Activated T-cell treated with anti-CD3 and anti-CD28 coated beads for 1 hour (primary cell): ENCODE measurements at regions not wholly inside any gene's neighbourhood (a gene's known extent, or its start where the extent isn't known, plus 50 kb on each side); places are given as distances from the start of the nearest gene placed in this dataset.
"Not testable (repeated sequence)": the region's sequence is repeated elsewhere in the genome, so short reads cannot be mapped to it uniquely, and the experiment has no call there.

Source experiments
- DNase-seq: peaks from one replicate; pipeline ENCODE4 v3.0.0-alpha.2; 2020; ENCODE audit warnings: low read depth

GRCh38 chr5:34329201-34329600, 286.2 kb upstream of the C1QTNF3 start:
- not testable (repeated sequence) for DNase-seq

GRCh38 chr5:34329611-34330108, 286.6 kb upstream of the C1QTNF3 start:
- not testable (repeated sequence) for DNase-seq

GRCh38 chr5:34331928-34332454, 289.0 kb upstream of the C1QTNF3 start:
- not testable (repeated sequence) for DNase-seq

GRCh38 chr5:34339408-34340001, 296.5 kb upstream of the C1QTNF3 start:
- not testable (repeated sequence) for DNase-seq

- not testable (repeated sequence) for DNase-seq
These were observed 301.7 kb upstream of the RAI14 start for GRCh38 chr5:34354440-34354839.

GRCh38 chr5:34371417-34371816, 284.7 kb upstream of the RAI14 start:
- DNase-seq, result not testable (repeated sequence)

GRCh38 chr5:34371817-34372216, 284.3 kb upstream of the RAI14 start:
- DNase-seq, result not testable (repeated sequence)

GRCh38 chr5:34372739-34373138, 283.4 kb upstream of the RAI14 start:
- DNase-seq, result not testable (repeated sequence)

- DNase-seq, result not testable (repeated sequence)
These were observed 278.5 kb upstream of the RAI14 start for GRCh38 chr5:34377651-34378050.

- not testable (repeated sequence) for DNase-seq
These were observed 277.6 kb upstream of the RAI14 start for GRCh38 chr5:34378498-34378897.

GRCh38 chr5:34388754-34389153, 267.4 kb upstream of the RAI14 start:
- DNase-seq, result not testable (repeated sequence)

GRCh38 chr5:34409373-34409772, 246.8 kb upstream of the RAI14 start:
- DNase-seq, result no peak

GRCh38 chr5:34410411-34411139, 245.6 kb upstream of the RAI14 start:
- DNase-seq, result no peak

GRCh38 chr5:34411470-34412346, 244.4 kb upstream of the RAI14 start:
- DNase-seq, result no peak

GRCh38 chr5:34412736-34413135, 243.4 kb upstream of the RAI14 start:
- no peak for DNase-seq

GRCh38 chr5:34415559-34416198, 240.4 kb upstream of the RAI14 start:
- DNase-seq, result no peak

GRCh38 chr5:34416501-34417008, 239.6 kb upstream of the RAI14 start:
- DNase-seq, result no peak

GRCh38 chr5:34420191-34420590, 235.9 kb upstream of the RAI14 start:
- not testable (repeated sequence) for DNase-seq

- DNase-seq, result no peak
These were observed 219.2 kb upstream of the RAI14 start for GRCh38 chr5:34436761-34437501.

- no peak for DNase-seq
These were observed 216.5 kb upstream of the RAI14 start for GRCh38 chr5:34439601-34440000.

- not testable (repeated sequence) for DNase-seq
These were observed 214.4 kb upstream of the RAI14 start for GRCh38 chr5:34441767-34442166.
